Breast epithelium (tissue), 4 donors: ENCODE measurements at regions not wholly inside any gene's neighbourhood (a gene's known extent, or its start where the extent isn't known, plus 50 kb on each side); places are given as distances from the start of the nearest gene placed in this dataset.

Experiments used
- DNase-seq, 2 donors: peaks; one replicate each; pipeline ENCODE4 v3.0.0-alpha.2; 2019; ENCODE audit warnings: low spot score in 2 of 2
- H3K27ac ChIP-seq, 2 donors: fragments of 200-600 bp; sonication (generic) in 1 of 2; one replicate each; pipeline ENCODE4 v1.5.1; 2016 to 2019; ENCODE audit warnings: mild to moderate bottlenecking in 1 of 2
- H3K27me3 ChIP-seq, 2 donors: fragments of 200-600 bp; sonication (generic) in 1 of 2; one replicate each; pipeline versions ENCODE4 v1.5.1 to v1.6.0; 2017 to 2019; ENCODE audit warnings: control low read depth in 1 of 2, mild to moderate bottlenecking in 1 of 2
- H3K36me3 ChIP-seq: fragments of 200-600 bp; one replicate; pipeline ENCODE4 v1.5.1; 2019
- H3K4me1 ChIP-seq, 2 donors: fragments of 200-600 bp; sonication (generic); one replicate each; pipeline ENCODE4 v1.5.1; 2016 to 2019; ENCODE audit warnings: control low read depth in 1 of 2
- H3K4me3 ChIP-seq, 3 donors: fragments of 200-600 bp; sonication (generic); 1 replicate in 2 of 3; 2 replicates in 1 of 3; pipeline ENCODE4 v1.5.1; 2016 to 2019; ENCODE audit warnings: mild to moderate bottlenecking in 3 of 3, moderate library complexity in 2 of 3
- H3K9me3 ChIP-seq, 2 donors: fragments of 200-600 bp; sonication (generic) in 1 of 2; one replicate each; pipeline ENCODE4 v1.5.1; 2016 to 2019; ENCODE audit warnings: control low read depth in 1 of 2
- POLR2A ChIP-seq: fragments of 450-650 bp; IDR thresholded peaks from one replicate; pipeline ENCODE4 v1.6.1; 2016; ENCODE audit warnings: antibody characterized with exemption, mild to moderate bottlenecking, moderate library complexity
- POLR2AphosphoS5 ChIP-seq, 3 donors: sonication (generic); formaldehyde crosslinking; IDR thresholded peaks; one replicate each; pipeline ENCODE4 v1.6.1; 2017; ENCODE audit warnings: antibody characterized with exemption in 3 of 3
- intact Hi-C: fragments of 100-400 bp; cut with DNase I; formaldehyde crosslinking; loops from one replicate; pipeline ENCODE4 v1.15.1; 2023; ENCODE audit warnings: low total_unique reads
- TF ChIP-seq, protein P1 (sequence below), 3 donors: fragments of 450-650 bp; IDR thresholded peaks; one replicate each; pipeline ENCODE4 v1.5.1; 2016 to 2017; ENCODE audit warnings: antibody characterized with exemption in 3 of 3, mild to moderate bottlenecking in 3 of 3, moderate library complexity in 3 of 3

DNA sequence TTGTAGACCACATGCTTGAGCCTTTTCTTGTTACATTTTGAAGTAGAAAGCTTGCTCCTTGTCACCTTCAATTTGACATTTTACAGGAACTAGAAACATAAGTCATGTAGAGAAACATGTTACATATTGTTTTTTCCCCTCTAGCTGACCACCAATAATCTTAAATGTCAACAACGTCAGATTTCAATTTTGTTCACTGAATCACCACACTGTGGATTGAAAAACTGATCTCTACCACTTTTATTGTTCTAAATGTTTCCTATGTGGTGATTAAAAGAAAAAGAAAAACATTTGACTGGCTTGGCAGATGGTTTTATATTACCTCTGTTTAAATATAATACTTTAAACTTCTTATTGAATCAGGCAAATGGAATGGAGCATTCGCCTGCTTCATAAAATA is 87.7 kb downstream of the DSEL start:
- Histone ChIP-seq H3K4me1 (no peaks in the 10 kb centered on the region), H3K9me3 (no peaks in the 10 kb centered on the region), H3K4me3 (no peak overlapping the region), H3K27me3 (no peaks in the 10 kb centered on the region), H3K36me3 (no peaks in the 10 kb centered on the region), H3K27ac (no peak overlapping the region)
- intact Hi-C loops: no loop called here
- TF ChIP-seq, protein P1, sequence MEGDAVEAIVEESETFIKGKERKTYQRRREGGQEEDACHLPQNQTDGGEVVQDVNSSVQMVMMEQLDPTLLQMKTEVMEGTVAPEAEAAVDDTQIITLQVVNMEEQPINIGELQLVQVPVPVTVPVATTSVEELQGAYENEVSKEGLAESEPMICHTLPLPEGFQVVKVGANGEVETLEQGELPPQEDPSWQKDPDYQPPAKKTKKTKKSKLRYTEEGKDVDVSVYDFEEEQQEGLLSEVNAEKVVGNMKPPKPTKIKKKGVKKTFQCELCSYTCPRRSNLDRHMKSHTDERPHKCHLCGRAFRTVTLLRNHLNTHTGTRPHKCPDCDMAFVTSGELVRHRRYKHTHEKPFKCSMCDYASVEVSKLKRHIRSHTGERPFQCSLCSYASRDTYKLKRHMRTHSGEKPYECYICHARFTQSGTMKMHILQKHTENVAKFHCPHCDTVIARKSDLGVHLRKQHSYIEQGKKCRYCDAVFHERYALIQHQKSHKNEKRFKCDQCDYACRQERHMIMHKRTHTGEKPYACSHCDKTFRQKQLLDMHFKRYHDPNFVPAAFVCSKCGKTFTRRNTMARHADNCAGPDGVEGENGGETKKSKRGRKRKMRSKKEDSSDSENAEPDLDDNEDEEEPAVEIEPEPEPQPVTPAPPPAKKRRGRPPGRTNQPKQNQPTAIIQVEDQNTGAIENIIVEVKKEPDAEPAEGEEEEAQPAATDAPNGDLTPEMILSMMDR (IDR thresholded peaks at IDR 0.05): no peak
- TF ChIP-seq POLR2AphosphoS5 (IDR thresholded peaks at IDR 0.05) (no peak), POLR2A (no peak)
- no peak for DNase-seq

DNA sequence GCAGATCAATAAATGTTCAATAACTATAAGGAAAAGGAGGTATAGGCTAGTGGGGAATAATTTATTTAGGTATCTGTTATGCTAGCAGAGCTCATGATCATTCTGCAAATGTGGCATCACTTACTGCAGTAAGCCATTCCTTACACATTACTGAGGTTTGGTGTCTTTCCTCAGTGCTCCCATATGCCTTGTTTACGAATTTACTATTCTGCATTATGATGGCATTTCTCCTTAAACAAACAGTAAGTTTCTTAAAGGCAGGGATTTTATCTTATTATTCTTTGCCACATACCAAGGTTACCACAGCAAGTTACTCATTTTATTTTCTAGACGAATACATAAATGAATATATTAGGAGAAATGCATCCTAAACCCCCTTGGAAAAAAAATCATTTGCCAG is 88.4 kb downstream of the DSEL start:
- DNase-seq: no peak
- no peaks in the 10 kb centered on the region for H3K27me3 ChIP-seq
- no peaks in the 10 kb centered on the region for H3K36me3 ChIP-seq
- H3K4me3 ChIP-seq: no peak overlapping the region
- no peak overlapping the region for H3K27ac ChIP-seq
- TF ChIP-seq POLR2A (no peak), POLR2AphosphoS5 (IDR thresholded peaks at IDR 0.05) (no peak)
- TF ChIP-seq, protein P1 (IDR thresholded peaks at IDR 0.05): no peak
- intact Hi-C loops: no loop called here
- no peaks in the 10 kb centered on the region for H3K4me1 ChIP-seq
- no peaks in the 10 kb centered on the region for H3K9me3 ChIP-seq

DNA sequence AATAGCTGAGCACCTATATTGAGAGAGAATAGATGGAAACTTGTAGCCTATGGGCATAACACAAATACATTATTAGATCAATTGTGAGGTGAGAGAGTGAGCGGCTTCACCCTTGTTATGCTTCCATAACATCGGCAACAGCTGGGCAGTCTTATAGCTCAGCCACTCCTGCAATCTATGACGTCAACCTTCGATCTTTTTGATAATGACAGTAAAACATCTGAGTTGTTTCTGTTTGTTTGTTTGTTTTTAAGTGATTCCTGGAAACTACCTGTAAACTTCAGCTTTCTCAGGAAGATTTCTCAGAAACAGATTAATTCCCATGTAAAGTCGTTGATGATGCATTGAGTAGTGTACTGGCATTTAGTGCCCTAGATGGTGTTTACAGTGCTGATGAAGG is 90.0 kb downstream of the DSEL start:
- no peak for DNase-seq
- H3K9me3 ChIP-seq: no peaks in the 10 kb centered on the region
- no peaks in the 10 kb centered on the region for H3K36me3 ChIP-seq
- no peaks in the 10 kb centered on the region for H3K27me3 ChIP-seq
- no peak overlapping the region for H3K27ac ChIP-seq
- H3K4me3 ChIP-seq: no peak overlapping the region
- H3K4me1 ChIP-seq: no peaks in the 10 kb centered on the region
- intact Hi-C loops: no loop called here
- TF ChIP-seq, protein P1 (IDR thresholded peaks at IDR 0.05): no peak
- TF ChIP-seq POLR2AphosphoS5 (IDR thresholded peaks at IDR 0.05): no peak
- TF ChIP-seq POLR2A: no peak

DNA sequence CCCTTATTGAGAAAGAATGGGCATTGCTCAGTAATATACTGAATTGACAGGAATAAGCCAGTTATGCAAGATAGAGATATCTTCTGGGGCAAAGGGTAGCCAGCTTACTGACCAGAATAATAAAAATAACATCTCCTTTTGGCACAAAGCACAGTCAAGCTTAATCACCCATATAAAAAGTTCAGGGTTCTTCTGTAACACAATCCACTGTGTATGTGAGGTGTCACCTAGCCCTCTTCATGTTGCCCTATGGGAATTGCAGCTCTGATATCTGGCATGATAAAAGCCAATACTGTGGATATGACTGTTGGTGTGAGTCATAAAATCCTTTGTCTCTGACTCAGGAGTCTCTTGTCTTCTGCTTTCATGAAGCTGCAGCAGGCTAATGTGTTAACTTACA is 90.8 kb downstream of the DSEL start:
- H3K4me3 ChIP-seq: no peak overlapping the region
- H3K4me1 ChIP-seq: no peaks in the 10 kb centered on the region
- H3K36me3 ChIP-seq: no peaks in the 10 kb centered on the region
- no peak for DNase-seq
- H3K27me3 ChIP-seq: no peaks in the 10 kb centered on the region
- H3K9me3 ChIP-seq: no peaks in the 10 kb centered on the region
- intact Hi-C loops: no loop called here
- TF ChIP-seq POLR2AphosphoS5 (IDR thresholded peaks at IDR 0.05) (no peak), POLR2A (no peak)
- TF ChIP-seq, protein P1 (IDR thresholded peaks at IDR 0.05): no peak
- no peak overlapping the region for H3K27ac ChIP-seq

DNA sequence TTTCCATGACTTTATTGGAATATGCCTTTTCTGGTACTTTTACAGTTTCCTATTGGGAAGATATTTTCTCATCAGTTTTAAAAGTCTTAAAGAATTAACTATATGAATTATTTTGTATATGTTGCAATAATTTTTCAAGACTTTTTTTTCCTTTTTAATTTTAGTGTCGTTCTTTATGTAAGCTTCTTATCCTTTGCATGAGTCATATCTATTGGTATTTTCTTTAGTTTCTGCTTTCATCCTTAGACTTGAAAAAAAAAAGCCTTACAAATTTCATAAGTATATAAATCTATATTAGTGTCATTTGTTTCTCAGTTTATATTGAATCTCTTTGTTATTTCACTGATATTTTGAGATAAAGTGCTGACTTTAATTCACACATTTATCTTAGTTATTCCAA is 94.9 kb downstream of the DSEL start:
- no peaks in the 10 kb centered on the region for H3K27me3 ChIP-seq
- TF ChIP-seq POLR2A (no peak), POLR2AphosphoS5 (IDR thresholded peaks at IDR 0.05) (no peak)
- TF ChIP-seq, protein P1 (IDR thresholded peaks at IDR 0.05): no peak
- intact Hi-C loops: no loop called here

More for the DNA sequence above, 94.9 kb downstream of the DSEL start:
- Histone ChIP-seq H3K36me3 (no peaks in the 10 kb centered on the region), H3K27ac (no peak overlapping the region), H3K4me1 (no peaks in the 10 kb centered on the region), H3K4me3 (no peak overlapping the region), H3K9me3 (no peaks in the 10 kb centered on the region)
- DNase-seq: no peak
